GM23338 (cell line): ENCODE measurements at regions not wholly inside any gene's neighbourhood (a gene's known extent, or its start where the extent isn't known, plus 50 kb on each side); places are given as distances from the start of the nearest gene placed in this dataset.

Source experiments
- ATAC-seq: fragments of 200-7000 bp; cut with Tn5 transposase; 3 replicates; pipeline ENCODE4 v1.9.1; 2020
- DNase-seq: peaks from one replicate; pipeline ENCODE4 v3.0.0-alpha.2; 2015; ENCODE audit warnings: low spot score
- H2AFZ ChIP-seq: fragments of 200-600 bp; sonication (generic); 2 replicates; pipeline ENCODE4 v1.8.0; 2016; ENCODE audit warnings: antibody characterized with exemption, mild to moderate bottlenecking, moderate library complexity
- H3F3A ChIP-seq: fragments of 200-600 bp; sonication (generic); replicated peaks from 2 replicates; pipeline ENCODE4 v1.8.0; 2017; ENCODE audit warnings: antibody characterized with exemption, mixed run types, low read depth
- H3K27ac ChIP-seq: fragments of 200-600 bp; sonication (generic); 2 replicates; pipeline ENCODE4 v1.6.1; 2016; ENCODE audit warnings: low read depth
- H3K27me3 ChIP-seq: fragments of 200-600 bp; sonication (generic); 2 replicates; pipeline ENCODE4 v1.8.0; 2016; ENCODE audit warnings: mild to moderate bottlenecking, mixed run types, moderate library complexity; ENCODE audit not compliant: insufficient read depth
- H3K36me3 ChIP-seq: fragments of 200-600 bp; sonication (generic); 2 replicates; pipeline ENCODE4 v1.8.0; 2016; ENCODE audit warnings: mild to moderate bottlenecking; ENCODE audit not compliant: insufficient read depth
- H3K4me1 ChIP-seq: fragments of 200-600 bp; sonication (generic); 2 replicates; pipeline ENCODE4 v1.8.0; 2016; ENCODE audit warnings: mild to moderate bottlenecking, moderate library complexity; ENCODE audit not compliant: insufficient read depth
- H3K4me2 ChIP-seq: fragments of 200-600 bp; sonication (generic); 2 replicates; pipeline ENCODE4 v1.7.1; 2017; ENCODE audit warnings: mixed run types
- H3K4me3 ChIP-seq: fragments of 200-600 bp; sonication (generic); 2 replicates; pipeline ENCODE4 v1.6.1; 2016; ENCODE audit warnings: mixed run types
- H3K79me2 ChIP-seq: fragments of 200-600 bp; sonication (generic); replicated peaks from 2 replicates; pipeline ENCODE4 v1.8.0; 2017; ENCODE audit warnings: mild to moderate bottlenecking; ENCODE audit not compliant: insufficient read depth
- H3K9me2 ChIP-seq: fragments of 200-600 bp; sonication (generic); 2 replicates; pipeline ENCODE4 v1.8.0; 2017; ENCODE audit not compliant: insufficient read depth
- H4K20me1 ChIP-seq: fragments of 200-600 bp; sonication (generic); replicated peaks from 2 replicates; pipeline ENCODE4 v1.8.0; 2017; ENCODE audit warnings: mild to moderate bottlenecking; ENCODE audit not compliant: insufficient read depth
- H3K27ac Mint-ChIP-seq: 2 replicates; pipeline ENCODE4 v1.8.0; 2020; ENCODE audit warnings: inconsistent platforms, mild to moderate bottlenecking, moderate library complexity, mixed read lengths
- H3K27me3 Mint-ChIP-seq: 3 replicates; pipeline ENCODE4 v1.8.0; 2022; ENCODE audit warnings: low read depth, mild to moderate bottlenecking, moderate library complexity, mixed read lengths, inconsistent platforms; ENCODE audit not compliant: insufficient read depth, poor library complexity
- H3K36me3 Mint-ChIP-seq: 3 replicates; pipeline ENCODE4 v1.8.0; 2021; ENCODE audit warnings: low read depth, mild to moderate bottlenecking, inconsistent platforms, moderate library complexity, mixed read lengths
- H3K4me1 Mint-ChIP-seq: 3 replicates; pipeline ENCODE4 v1.8.0; 2020; ENCODE audit warnings: mild to moderate bottlenecking, inconsistent platforms, mixed read lengths
- H3K4me3 Mint-ChIP-seq: 3 replicates; pipeline ENCODE4 v1.8.0; 2021; ENCODE audit warnings: moderate library complexity, mild to moderate bottlenecking, inconsistent platforms, mixed read lengths
- H3K9me3 Mint-ChIP-seq: 3 replicates; pipeline ENCODE4 v1.8.0; 2020; ENCODE audit warnings: moderate library complexity, mild to moderate bottlenecking, inconsistent platforms, mixed read lengths
- JUNB ChIP-seq: IDR thresholded peaks from one replicate; pipeline ENCODE4 v1.6.1; 2016; ENCODE audit warnings: antibody characterized with exemption; ENCODE audit not compliant: unreplicated experiment
- NANOG ChIP-seq: IDR thresholded peaks from 2 replicates; pipeline ENCODE4 v1.6.1; 2016; ENCODE audit warnings: antibody characterized with exemption, borderline replicate concordance
- TF ChIP-seq, protein P1 (sequence below), 2 experiments: fragments of 200-600 bp in 1 of 2; sonication (generic) in 1 of 2; conservative IDR thresholded peaks; 2 replicates each; pipeline versions ENCODE4 v1.5.1 to v1.6.1; 2016 to 2017; ENCODE audit warnings: antibody characterized with exemption in 2 of 2, low read depth in 2 of 2, mild to moderate bottlenecking in 2 of 2, moderate library complexity in 1 of 2
- TF ChIP-seq, protein P2 (sequence below): IDR thresholded peaks from 2 replicates; pipeline ENCODE4 v1.6.1; 2016; ENCODE audit warnings: antibody characterized with exemption
- TF ChIP-seq, protein P3 (sequence below): IDR thresholded peaks from one replicate; pipeline ENCODE4 v1.6.1; 2018; ENCODE audit warnings: antibody characterized with exemption; ENCODE audit not compliant: unreplicated experiment

DNA sequence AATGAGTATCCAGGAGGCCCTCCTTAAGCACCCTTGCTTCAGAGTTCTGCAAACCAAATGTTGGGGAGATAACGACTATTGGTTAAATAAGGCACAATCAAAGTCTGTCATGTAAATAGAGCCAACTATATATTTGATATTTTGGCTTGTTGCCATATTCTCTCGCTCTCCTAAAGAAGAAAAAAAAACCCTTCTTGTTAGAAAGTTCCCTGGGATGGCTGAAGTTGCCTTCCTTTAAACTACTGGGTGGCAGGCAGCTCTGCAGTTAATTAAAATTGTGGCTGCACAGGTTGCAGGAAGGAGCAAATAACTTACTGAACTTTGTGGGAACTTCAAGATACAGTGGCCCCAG lies 227.0 kb upstream of the ANKRD55 start:
- Mint-ChIP-seq H3K9me3 (no peaks in the 10 kb centered on the region), H3K27me3 (peaks cover 6% of the 10 kb centered on the region), H3K4me1 (peaks cover 39% of the 10 kb centered on the region), H3K27ac (no peak overlapping the region), H3K36me3 (no peaks in the 10 kb centered on the region), H3K4me3 (no peak overlapping the region)
- Histone ChIP-seq H3K9me2 (0 out of 2 replicates have a peak, but pooled peaks cover 6% of the 10 kb centered on the region), H3K4me2 (peak overlapping the region; percentile 40; the same call in 1 of the 2 replicates), H3K27me3 (no peaks in the 10 kb centered on the region), H3K79me2 (no peaks in the 10 kb centered on the region), H3K4me3 (no peak overlapping the region), H3K4me1 (peaks cover 34% of the 10 kb centered on the region), H2AFZ (peak overlapping the region; percentile 61; the same call in 1 of the 2 replicates), H3K27ac (no peak overlapping the region), H3K36me3 (no peaks in the 10 kb centered on the region), H4K20me1 (no peaks in the 10 kb centered on the region), H3F3A (no peaks in the 10 kb centered on the region)
- DNase-seq (no peak), ATAC-seq (no peak)
- TF ChIP-seq, protein P1, sequence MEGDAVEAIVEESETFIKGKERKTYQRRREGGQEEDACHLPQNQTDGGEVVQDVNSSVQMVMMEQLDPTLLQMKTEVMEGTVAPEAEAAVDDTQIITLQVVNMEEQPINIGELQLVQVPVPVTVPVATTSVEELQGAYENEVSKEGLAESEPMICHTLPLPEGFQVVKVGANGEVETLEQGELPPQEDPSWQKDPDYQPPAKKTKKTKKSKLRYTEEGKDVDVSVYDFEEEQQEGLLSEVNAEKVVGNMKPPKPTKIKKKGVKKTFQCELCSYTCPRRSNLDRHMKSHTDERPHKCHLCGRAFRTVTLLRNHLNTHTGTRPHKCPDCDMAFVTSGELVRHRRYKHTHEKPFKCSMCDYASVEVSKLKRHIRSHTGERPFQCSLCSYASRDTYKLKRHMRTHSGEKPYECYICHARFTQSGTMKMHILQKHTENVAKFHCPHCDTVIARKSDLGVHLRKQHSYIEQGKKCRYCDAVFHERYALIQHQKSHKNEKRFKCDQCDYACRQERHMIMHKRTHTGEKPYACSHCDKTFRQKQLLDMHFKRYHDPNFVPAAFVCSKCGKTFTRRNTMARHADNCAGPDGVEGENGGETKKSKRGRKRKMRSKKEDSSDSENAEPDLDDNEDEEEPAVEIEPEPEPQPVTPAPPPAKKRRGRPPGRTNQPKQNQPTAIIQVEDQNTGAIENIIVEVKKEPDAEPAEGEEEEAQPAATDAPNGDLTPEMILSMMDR (conservative IDR thresholded peaks at IDR 0.05; ENCODE audit: low read depth in 2 of 2): no peak
- no peak for TF ChIP-seq JUNB
- TF ChIP-seq, protein P2, sequence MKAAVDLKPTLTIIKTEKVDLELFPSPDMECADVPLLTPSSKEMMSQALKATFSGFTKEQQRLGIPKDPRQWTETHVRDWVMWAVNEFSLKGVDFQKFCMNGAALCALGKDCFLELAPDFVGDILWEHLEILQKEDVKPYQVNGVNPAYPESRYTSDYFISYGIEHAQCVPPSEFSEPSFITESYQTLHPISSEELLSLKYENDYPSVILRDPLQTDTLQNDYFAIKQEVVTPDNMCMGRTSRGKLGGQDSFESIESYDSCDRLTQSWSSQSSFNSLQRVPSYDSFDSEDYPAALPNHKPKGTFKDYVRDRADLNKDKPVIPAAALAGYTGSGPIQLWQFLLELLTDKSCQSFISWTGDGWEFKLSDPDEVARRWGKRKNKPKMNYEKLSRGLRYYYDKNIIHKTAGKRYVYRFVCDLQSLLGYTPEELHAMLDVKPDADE: no peak
- TF ChIP-seq, protein P3, sequence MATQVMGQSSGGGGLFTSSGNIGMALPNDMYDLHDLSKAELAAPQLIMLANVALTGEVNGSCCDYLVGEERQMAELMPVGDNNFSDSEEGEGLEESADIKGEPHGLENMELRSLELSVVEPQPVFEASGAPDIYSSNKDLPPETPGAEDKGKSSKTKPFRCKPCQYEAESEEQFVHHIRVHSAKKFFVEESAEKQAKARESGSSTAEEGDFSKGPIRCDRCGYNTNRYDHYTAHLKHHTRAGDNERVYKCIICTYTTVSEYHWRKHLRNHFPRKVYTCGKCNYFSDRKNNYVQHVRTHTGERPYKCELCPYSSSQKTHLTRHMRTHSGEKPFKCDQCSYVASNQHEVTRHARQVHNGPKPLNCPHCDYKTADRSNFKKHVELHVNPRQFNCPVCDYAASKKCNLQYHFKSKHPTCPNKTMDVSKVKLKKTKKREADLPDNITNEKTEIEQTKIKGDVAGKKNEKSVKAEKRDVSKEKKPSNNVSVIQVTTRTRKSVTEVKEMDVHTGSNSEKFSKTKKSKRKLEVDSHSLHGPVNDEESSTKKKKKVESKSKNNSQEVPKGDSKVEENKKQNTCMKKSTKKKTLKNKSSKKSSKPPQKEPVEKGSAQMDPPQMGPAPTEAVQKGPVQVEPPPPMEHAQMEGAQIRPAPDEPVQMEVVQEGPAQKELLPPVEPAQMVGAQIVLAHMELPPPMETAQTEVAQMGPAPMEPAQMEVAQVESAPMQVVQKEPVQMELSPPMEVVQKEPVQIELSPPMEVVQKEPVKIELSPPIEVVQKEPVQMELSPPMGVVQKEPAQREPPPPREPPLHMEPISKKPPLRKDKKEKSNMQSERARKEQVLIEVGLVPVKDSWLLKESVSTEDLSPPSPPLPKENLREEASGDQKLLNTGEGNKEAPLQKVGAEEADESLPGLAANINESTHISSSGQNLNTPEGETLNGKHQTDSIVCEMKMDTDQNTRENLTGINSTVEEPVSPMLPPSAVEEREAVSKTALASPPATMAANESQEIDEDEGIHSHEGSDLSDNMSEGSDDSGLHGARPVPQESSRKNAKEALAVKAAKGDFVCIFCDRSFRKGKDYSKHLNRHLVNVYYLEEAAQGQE: no peak

DNA sequence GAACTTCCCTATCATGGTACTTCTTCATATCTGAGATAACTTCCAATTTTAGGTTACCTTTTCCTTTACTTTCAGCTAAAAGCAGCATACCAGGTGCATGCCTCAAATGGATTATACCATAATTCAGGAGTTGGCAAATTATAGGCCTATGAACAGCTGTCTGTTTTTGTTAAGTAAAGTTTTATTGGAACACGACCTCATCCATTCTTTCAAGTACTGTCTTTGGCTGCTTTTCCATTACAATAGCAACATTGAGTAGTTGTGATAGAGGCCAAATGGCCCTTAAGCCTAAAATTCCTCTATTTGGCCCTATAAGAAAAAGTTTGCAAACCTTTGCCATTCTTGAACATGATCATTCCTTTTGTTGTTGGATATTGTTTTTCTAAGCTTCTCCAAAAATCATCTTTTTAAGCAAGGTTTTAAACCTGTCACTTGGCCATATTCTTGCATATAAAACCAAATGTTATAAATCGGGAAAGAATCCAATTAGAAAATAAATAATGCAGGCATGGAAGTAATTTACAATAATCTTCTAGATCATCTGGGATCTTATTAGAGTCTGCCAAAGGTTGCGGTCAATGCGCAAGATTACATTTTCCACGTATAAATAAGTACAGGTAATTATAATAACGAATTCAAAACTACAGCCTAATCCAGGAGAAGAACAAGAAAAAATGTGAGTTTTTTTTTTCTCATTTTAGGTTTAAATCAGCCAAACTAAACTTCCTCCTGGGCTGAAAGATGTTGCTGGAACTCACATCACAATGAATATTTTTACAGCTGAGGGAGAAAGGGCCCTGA lies 226.5 kb upstream of the ANKRD55 start:
- 0 out of 2 replicates have a peak, but pooled peaks have one; percentile 26 for TF ChIP-seq NANOG
- no peak for TF ChIP-seq JUNB
- no peak overlapping the region for H3K4me3 Mint-ChIP-seq
- H3K9me3 Mint-ChIP-seq: no peaks in the 10 kb centered on the region
- H3F3A ChIP-seq: no peaks in the 10 kb centered on the region
- peaks cover 29% of the 10 kb centered on the region for H3K4me1 ChIP-seq
- peak overlapping the region; percentile 40; the same call in 1 of the 2 replicates for H3K4me2 ChIP-seq
- no peaks in the 10 kb centered on the region for H3K36me3 Mint-ChIP-seq
- 0 out of 2 replicates have a peak, but pooled peaks cover 6% of the 10 kb centered on the region for H3K9me2 ChIP-seq
- no peaks in the 10 kb centered on the region for H3K79me2 ChIP-seq
- H3K27me3 ChIP-seq: no peaks in the 10 kb centered on the region
- no peaks in the 10 kb centered on the region for H3K36me3 ChIP-seq
- H3K27ac Mint-ChIP-seq: no peak overlapping the region
- no peak overlapping the region for H3K27ac ChIP-seq
- H2AFZ ChIP-seq: no peak overlapping the region
- DNase-seq: no peak
- peaks cover 34% of the 10 kb centered on the region for H3K4me1 Mint-ChIP-seq
- peaks cover 6% of the 10 kb centered on the region for H3K27me3 Mint-ChIP-seq
- H4K20me1 ChIP-seq: no peaks in the 10 kb centered on the region
- no peak for ATAC-seq
- H3K4me3 ChIP-seq: no peak overlapping the region
